ENCODE measurements at regions not wholly inside any gene's neighbourhood (a gene's known extent, or its start where the extent isn't known, plus 50 kb on each side); places are given as distances from the start of the nearest gene placed in this dataset.

GRCh38 chr2:18105929-18106328 lies 227.5 kb downstream of the KCNS3 start:
- no peak for TF ChIP-seq CTCF (IDR thresholded peaks at IDR 0.05)
- TF ChIP-seq POLR2A (IDR thresholded peaks at IDR 0.05), result no peak
